CD4-positive, alpha-beta T cell treated with Interleukin-6 for 4 hours (primary cell): ENCODE measurements at regions not wholly inside any gene's neighbourhood (a gene's known extent, or its start where the extent isn't known, plus 50 kb on each side); places are given as distances from the start of the nearest gene placed in this dataset.
"Not testable (repeated sequence)": the region's sequence is repeated elsewhere in the genome, so short reads cannot be mapped to it uniquely, and the experiment has no call there.

Experiments used
- DNase-seq: peaks from one replicate; pipeline ENCODE4 v3.0.0-alpha.2; 2020; ENCODE audit warnings: mixed read lengths

DNA sequence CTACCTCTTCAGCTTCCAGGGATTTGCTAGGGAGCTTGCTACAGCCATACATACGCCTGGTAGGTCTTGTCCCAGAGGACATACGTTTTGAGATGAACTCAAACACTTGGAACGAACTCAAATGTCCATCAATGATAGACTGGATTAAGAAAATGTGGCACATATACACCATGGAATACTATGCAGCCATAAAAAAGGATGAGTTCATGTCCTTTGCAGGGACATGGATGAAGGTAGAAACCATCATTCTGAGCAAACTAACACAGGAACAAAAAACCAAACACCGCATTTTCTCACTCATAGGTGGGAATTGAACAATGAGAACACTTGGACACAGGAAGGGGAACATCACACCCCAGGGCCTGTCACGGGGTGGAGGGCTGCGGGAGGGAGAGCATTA lies 68.6 kb upstream of the SGK1 start:
- DNase-seq, result not testable (repeated sequence)

- no peak for DNase-seq
Measured at GRCh38 chr6:134381959-134382358, 64.0 kb upstream of the SGK1 start.

DNA sequence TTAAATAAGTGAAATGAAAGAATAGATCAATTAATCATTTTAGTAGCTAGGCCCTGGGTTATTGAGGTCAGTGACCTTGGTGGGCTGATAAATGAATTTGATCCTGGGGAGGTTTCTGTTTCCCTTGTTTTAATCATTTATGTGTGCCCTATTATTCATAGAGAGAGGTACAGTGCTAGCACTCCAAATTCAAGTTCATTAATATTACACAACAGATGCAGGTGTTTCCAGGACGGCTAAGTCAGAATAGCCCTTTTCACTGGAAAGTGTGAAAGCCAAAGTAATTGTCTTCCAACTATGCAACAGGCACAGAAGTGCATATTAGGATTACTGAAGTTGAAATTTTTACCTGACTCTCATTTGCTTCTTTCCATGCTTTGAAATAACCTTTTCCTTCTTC lies 61.7 kb upstream of the SGK1 start:
- no peak for DNase-seq

DNA sequence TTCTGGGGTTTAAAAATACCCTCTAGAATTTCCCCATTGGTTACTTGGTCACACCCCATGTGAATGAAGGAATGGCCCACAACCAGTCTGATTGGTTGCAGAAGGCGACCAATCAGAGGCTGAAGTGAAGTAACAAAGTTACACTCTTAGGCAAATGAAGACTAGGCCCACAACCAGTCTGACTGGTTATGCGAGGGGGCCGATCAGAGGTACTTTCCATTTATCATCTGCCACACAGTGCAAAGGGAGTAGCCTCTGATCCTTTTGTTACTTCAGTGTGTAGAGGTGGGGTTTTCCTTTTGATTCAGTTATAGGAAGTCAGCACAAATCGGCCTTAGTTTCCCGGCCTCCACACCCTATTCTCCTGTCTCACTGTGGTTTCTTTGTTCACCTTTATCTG lies 61.2 kb upstream of the SGK1 start:
- peak; percentile 11 for DNase-seq

DNA sequence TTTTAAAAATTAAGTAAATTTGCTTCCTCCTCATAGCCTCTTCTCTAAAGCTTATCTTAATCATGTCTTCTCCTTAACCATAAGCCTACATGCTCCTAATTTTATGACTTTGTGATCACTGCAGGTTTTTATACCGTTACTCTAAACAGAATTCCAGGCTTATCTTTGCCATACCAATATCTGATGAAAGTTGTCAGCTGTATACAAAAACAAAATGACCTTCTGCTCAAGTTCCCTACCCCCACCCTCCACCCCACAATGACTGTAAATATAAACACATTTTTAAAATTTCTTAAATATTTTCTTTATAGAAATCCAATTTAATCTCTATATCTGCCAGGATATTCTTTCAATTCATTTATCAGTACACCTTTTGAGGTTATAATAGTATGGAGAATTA lies 60.5 kb upstream of the SGK1 start:
- no peak for DNase-seq

- no peak for DNase-seq
Measured at GRCh38 chr6:134376785-134377184, 58.9 kb upstream of the SGK1 start.

- no peak for DNase-seq
Measured at GRCh38 chr6:134375220-134375580, 57.3 kb upstream of the SGK1 start.

- DNase-seq, result no peak
Measured at GRCh38 chr6:134374491-134375219, 56.7 kb upstream of the SGK1 start.

GRCh38 chr6:134373993-134374392 lies 56.1 kb upstream of the SGK1 start:
- DNase-seq, result no peak

DNA sequence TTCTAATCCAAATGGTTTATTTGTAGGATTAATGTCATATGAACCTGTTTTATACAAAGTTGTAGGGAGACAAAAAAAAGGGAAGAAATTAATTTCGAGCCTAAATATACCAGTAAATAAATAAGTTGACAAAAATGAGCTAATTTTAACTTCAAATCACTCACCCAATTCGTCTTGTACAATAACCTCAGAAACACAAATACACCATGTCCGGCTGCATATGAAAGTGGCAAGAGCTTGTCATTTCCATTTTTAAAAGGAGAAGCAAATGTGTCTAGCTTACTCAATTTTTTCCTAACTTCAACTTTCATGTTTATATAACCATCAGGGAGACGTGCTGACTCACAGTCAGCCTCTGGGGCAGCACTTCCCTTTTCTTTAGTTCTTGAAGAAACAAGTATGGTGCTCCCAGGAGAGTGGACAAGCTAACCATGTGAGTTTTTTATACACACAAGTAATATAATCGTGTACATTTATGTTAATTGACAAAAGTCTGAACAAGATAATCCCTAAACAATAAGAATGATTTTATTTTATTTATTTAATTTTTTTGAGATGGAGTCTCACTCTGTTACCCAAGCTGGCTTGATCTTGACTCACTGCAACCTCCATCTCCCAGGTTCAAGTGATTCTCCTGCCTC lies 55.5 kb upstream of the SGK1 start:
- DNase-seq, result peak; percentile 18

DNA sequence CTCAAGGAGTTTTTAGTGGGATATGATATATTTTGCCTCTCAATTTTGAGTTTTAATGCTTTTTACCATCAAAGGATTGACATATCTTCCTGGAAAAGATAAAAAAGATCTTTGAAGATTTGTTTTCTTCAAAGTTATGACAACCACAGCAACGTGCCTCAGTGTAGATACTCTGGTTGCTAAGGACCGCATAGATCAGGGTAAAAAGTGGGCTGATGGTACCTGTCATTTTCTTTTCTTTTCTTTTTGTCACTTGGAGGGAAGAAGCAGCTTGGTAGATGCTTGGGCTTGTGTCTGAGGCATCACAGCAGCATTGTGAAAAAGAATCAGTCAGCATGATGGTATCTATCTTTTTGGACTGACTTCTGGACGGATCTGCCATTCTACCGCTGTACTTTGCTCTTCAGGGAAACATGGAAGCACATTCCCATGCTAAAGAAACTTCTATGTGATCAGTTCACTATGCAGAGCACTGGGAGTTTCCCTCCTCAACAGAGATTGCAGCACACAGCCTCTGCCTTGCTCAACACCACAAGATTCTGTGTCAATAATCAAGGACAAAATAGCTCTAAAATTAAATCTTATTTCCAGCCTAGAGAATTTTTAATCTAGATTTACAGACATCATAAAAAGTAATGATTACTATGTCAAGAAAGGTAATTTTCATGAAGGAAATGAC lies 54.8 kb upstream of the SGK1 start:
- DNase-seq, result no peak

- no peak for DNase-seq
Measured at GRCh38 chr6:134368670-134369069, 50.8 kb upstream of the SGK1 start.
